K562 (cell line): ENCODE measurements at regions not wholly inside any gene's neighbourhood (a gene's known extent, or its start where the extent isn't known, plus 50 kb on each side); places are given as distances from the start of the nearest gene placed in this dataset.

Source experiments
- ATAC-seq: fragments of 200-7000 bp; cut with Tn5 transposase; 3 replicates; pipeline ENCODE4 v1.9.1; 2020; ENCODE audit warnings: moderate library complexity
- BruUV-seq: library from RNA; stranded (reverse); fragments of 400-500 nt; replicated peaks from 2 replicates; lab custom pipeline; 2021; lab: Mats Ljungman, UMichigan
- CTCF ChIA-PET: fragments of 300-600 bp; formaldehyde crosslinking; extraction: SDS; loops from one replicate; lab custom pipeline; 2021; ENCODE audit warnings: low intra/inter-chr PET ratio; lab: Yijun Ruan, JAX
- POLR2A ChIA-PET: fragments of 300-600, 350-650 bp; sonication (Branson Sonifier 250); formaldehyde crosslinking; extraction: SDS; loops from one replicate; lab custom pipeline; 2021; ENCODE audit warnings: antibody characterized with exemption, inconsistent platforms; lab: Yijun Ruan, JAX
- DNase-seq, 4 experiments: peaks; one replicate each; pipeline versions ENCODE4 v3.0.0 to v3.0.0-alpha.2; 2011 to 2018; ENCODE audit warnings: low spot score in 3 of 4, mixed read lengths in 3 of 4; ENCODE audit errors: extremely low read depth in 1 of 4
- FAIRE-seq: peaks from 2 replicates; lab custom pipeline; 2011; peaks lifted over from hg19 to GRCh38; lab: Jason Lieb, UNC
- H2AFZ ChIP-seq: 2 replicates; pipeline ENCODE4 v1.6.0; 2011; ENCODE audit warnings: low read depth, low read length, control low read depth, inconsistent platforms
- H3K27ac ChIP-seq: fragments of 200-600 bp; 3 replicates; pipeline ENCODE4 v1.8.0; 2011; ENCODE audit warnings: low read depth, mild to moderate bottlenecking, control low read depth, inconsistent platforms, low read length, moderate library complexity, mixed read lengths; ENCODE audit errors: extremely low read depth
- H3K27me3 ChIP-seq, 2 experiments: fragments of 300-600 bp in 1 of 2; 2 replicates in 1 of 2; 3 replicates in 1 of 2; pipeline versions ENCODE4 v1.6.0 to v1.8.0; 2011; ENCODE audit warnings: inconsistent platforms in 2 of 2, low read length in 2 of 2, mild to moderate bottlenecking in 1 of 2, mixed read lengths in 1 of 2, moderate library complexity in 1 of 2; ENCODE audit not compliant: control insufficient read depth in 2 of 2, insufficient read depth in 2 of 2
- H3K36me3 ChIP-seq: fragments of 300-600 bp; 3 replicates; pipeline ENCODE4 v1.8.0; 2011; ENCODE audit warnings: mild to moderate bottlenecking, low read length, inconsistent platforms; ENCODE audit not compliant: control insufficient read depth, insufficient read depth
- H3K4me1 ChIP-seq, 2 experiments: fragments of 200-600 bp in 1 of 2; replicated peaks in 1 of 2; 2 replicates in 1 of 2; 3 replicates in 1 of 2; pipeline versions ENCODE4 v1.5.1 to v1.8.0; 2011; ENCODE audit warnings: inconsistent platforms in 2 of 2, low read length in 2 of 2, mild to moderate bottlenecking in 1 of 2, mixed read lengths in 1 of 2, moderate library complexity in 1 of 2; ENCODE audit not compliant: control insufficient read depth in 2 of 2, insufficient read depth in 2 of 2
- H3K4me2 ChIP-seq: 2 replicates; pipeline ENCODE4 v1.6.1; 2011; ENCODE audit warnings: low read length, control low read depth, inconsistent platforms, mixed read lengths; ENCODE audit not compliant: insufficient read depth
- H3K4me3 ChIP-seq: fragments of 200-600 bp; sonication (generic), shearing (Covaris generic); 2 replicates; pipeline ENCODE4 v1.5.1; 2016; ENCODE audit warnings: control low read depth, inconsistent platforms
- H3K79me2 ChIP-seq: fragments of 200-600 bp; 3 replicates; pipeline ENCODE4 v1.8.0; 2011; ENCODE audit warnings: low read length, inconsistent platforms; ENCODE audit not compliant: control insufficient read depth, insufficient read depth
- H3K9ac ChIP-seq, 2 experiments: 2 replicates each; pipeline versions ENCODE4 v1.6.0 to v1.6.1; 2011; ENCODE audit warnings: low read depth in 2 of 2, low read length in 2 of 2, control low read depth in 1 of 2, inconsistent platforms in 1 of 2, mild to moderate bottlenecking in 1 of 2, mixed read lengths in 1 of 2; ENCODE audit not compliant: insufficient read depth in 1 of 2
- H3K9me1 ChIP-seq: one replicate; pipeline ENCODE4 v1.6.0; 2011; ENCODE audit warnings: inconsistent platforms, mild to moderate bottlenecking, low read length, moderate library complexity; ENCODE audit not compliant: control insufficient read depth, insufficient read depth
- H3K9me3 ChIP-seq: replicated peaks from 2 replicates; pipeline ENCODE4 v1.5.1; 2011; ENCODE audit warnings: low read depth, low read length, inconsistent platforms; ENCODE audit not compliant: control insufficient read depth, insufficient read depth
- H4K20me1 ChIP-seq: replicated peaks from 2 replicates; pipeline ENCODE4 v1.6.1; 2011; ENCODE audit warnings: low read length, inconsistent platforms, mixed read lengths; ENCODE audit not compliant: control insufficient read depth, insufficient read depth
- BDP1 ChIP-seq: IDR thresholded peaks from 3 replicates; pipeline ENCODE4 v1.6.1; 2011; ENCODE audit not compliant: insufficient read length, insufficient read depth
- FOXP1 ChIP-seq: sonication (generic); formaldehyde crosslinking; IDR thresholded peaks from 2 replicates; pipeline ENCODE4 v1.8.0; 2022; ENCODE audit warnings: mild to moderate bottlenecking, missing genetic modification reagents
- GTF2B ChIP-seq: IDR thresholded peaks from 2 replicates; pipeline ENCODE4 v1.6.1; 2011; ENCODE audit not compliant: insufficient read length; ENCODE audit errors: extremely low read depth
- GTF2E2 ChIP-seq: fragments of 200-800 bp; sonication (Bioruptor generic); IDR thresholded peaks from 2 replicates; pipeline ENCODE4 v1.6.1; 2016; ENCODE audit warnings: missing genetic modification characterization, missing compliant biosample characterization
- KDM1A ChIP-seq, 2 experiments: fragments of 450-650 bp; IDR thresholded peaks; 2 replicates each; pipeline ENCODE4 v1.6.1; 2016; ENCODE audit warnings: mild to moderate bottlenecking in 2 of 2
- MXI1 ChIP-seq: IDR thresholded peaks from 2 replicates; pipeline ENCODE4 v1.6.1; 2011; ENCODE audit warnings: low read depth, mild to moderate bottlenecking, improper control_type of control experiment, low read length
- PHB2 ChIP-seq: fragments of 450-650 bp; IDR thresholded peaks from 2 replicates; pipeline ENCODE4 v1.6.1; 2017; ENCODE audit warnings: low read depth
- PURB ChIP-seq: sonication (generic); formaldehyde crosslinking; IDR thresholded peaks from 2 replicates; pipeline ENCODE4 v1.9.0; 2021; ENCODE audit warnings: low read depth, mild to moderate bottlenecking, missing genetic modification reagents
- TCF3 ChIP-seq: sonication (generic); formaldehyde crosslinking; IDR thresholded peaks from 2 replicates; pipeline ENCODE4 v1.4.0; 2020; ENCODE audit warnings: mild to moderate bottlenecking, missing genetic modification reagents
- WGBS: fragments of 100-300 bp; shearing (Covaris generic); methylation state at CpG from one replicate; pipeline ENCODE4 v1.1.6; 2016; ENCODE audit warnings: low coverage, mixed read lengths; ENCODE audit not compliant: insufficient coverage; ENCODE audit errors: missing lambda C conversion rate; 5-methylcytosine and 5-hydroxymethylcytosine counted together
- in situ Hi-C: fragments of 300-500 bp; cut with MboI; formaldehyde crosslinking; loops from 4 replicates; pipeline ENCODE4 v1.15.0; 2018; ENCODE audit warnings: inconsistent platforms, mixed read lengths
- intact Hi-C: fragments of 100-400 bp; cut with micrococcal nuclease; formaldehyde crosslinking; loops from 2 replicates; pipeline ENCODE4 v1.14.2; 2022
- TF ChIP-seq, protein P1 (sequence below): sonication (generic); formaldehyde crosslinking; IDR thresholded peaks from 2 replicates; pipeline ENCODE4 v1.8.1; 2023; ENCODE audit warnings: missing genetic modification reagents, mild to moderate bottlenecking, borderline replicate concordance
- TF ChIP-seq, protein P2 (sequence below): sonication (generic); formaldehyde crosslinking; IDR thresholded peaks from 2 replicates; pipeline ENCODE4 v1.8.1; 2022; ENCODE audit warnings: missing genetic modification reagents
- TF ChIP-seq, protein P3 (sequence below): fragments of 250-450 bp; sonication (Bioruptor Pico); IDR thresholded peaks from 2 replicates; pipeline ENCODE4 v1.5.0; 2021
- TF ChIP-seq, protein P4 (sequence below), 2 experiments: fragments of 200-800 bp in 1 of 2; sonication (Bioruptor generic) in 1 of 2; sonication (generic) in 1 of 2; formaldehyde crosslinking in 1 of 2; IDR thresholded peaks in 1 of 2; conservative IDR thresholded peaks in 1 of 2; 2 replicates each; pipeline versions ENCODE4 v1.5.0 to v1.6.1; 2016 to 2020; ENCODE audit warnings: missing compliant biosample characterization in 1 of 2, missing genetic modification characterization in 1 of 2, missing genetic modification reagents in 1 of 2

DNA sequence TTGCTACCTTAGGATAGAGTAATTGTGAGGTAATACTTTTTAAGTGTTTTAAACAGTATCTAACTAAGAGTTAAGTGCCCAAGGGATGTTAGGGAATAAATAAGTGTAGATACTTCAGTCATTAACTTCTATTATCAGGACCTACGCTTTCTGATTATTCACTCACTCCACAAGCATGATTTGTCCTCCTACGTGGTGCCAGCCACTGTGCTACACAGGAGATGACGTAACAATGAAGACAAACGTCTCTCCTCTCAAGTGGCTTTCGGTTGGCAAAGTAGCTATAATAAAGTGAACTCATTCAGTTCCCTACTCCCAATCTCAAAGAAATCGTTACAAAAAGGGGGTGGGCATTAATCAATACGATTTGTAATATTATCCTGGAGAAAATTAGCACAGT is 100.9 kb upstream of the SETBP1 start (continued):
- TF ChIP-seq, protein P1, sequence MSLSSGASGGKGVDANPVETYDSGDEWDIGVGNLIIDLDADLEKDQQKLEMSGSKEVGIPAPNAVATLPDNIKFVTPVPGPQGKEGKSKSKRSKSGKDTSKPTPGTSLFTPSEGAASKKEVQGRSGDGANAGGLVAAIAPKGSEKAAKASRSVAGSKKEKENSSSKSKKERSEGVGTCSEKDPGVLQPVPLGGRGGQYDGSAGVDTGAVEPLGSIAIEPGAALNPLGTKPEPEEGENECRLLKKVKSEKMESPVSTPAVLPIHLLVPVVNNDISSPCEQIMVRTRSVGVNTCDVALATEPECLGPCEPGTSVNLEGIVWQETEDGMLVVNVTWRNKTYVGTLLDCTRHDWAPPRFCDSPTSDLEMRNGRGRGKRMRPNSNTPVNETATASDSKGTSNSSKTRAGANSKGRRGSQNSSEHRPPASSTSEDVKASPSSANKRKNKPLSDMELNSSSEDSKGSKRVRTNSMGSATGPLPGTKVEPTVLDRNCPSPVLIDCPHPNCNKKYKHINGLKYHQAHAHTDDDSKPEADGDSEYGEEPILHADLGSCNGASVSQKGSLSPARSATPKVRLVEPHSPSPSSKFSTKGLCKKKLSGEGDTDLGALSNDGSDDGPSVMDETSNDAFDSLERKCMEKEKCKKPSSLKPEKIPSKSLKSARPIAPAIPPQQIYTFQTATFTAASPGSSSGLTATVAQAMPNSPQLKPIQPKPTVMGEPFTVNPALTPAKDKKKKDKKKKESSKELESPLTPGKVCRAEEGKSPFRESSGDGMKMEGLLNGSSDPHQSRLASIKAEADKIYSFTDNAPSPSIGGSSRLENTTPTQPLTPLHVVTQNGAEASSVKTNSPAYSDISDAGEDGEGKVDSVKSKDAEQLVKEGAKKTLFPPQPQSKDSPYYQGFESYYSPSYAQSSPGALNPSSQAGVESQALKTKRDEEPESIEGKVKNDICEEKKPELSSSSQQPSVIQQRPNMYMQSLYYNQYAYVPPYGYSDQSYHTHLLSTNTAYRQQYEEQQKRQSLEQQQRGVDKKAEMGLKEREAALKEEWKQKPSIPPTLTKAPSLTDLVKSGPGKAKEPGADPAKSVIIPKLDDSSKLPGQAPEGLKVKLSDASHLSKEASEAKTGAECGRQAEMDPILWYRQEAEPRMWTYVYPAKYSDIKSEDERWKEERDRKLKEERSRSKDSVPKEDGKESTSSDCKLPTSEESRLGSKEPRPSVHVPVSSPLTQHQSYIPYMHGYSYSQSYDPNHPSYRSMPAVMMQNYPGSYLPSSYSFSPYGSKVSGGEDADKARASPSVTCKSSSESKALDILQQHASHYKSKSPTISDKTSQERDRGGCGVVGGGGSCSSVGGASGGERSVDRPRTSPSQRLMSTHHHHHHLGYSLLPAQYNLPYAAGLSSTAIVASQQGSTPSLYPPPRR (CRISPR knock-in tag) = no peak
- no peak for TF ChIP-seq BDP1
- TF ChIP-seq, protein P2, sequence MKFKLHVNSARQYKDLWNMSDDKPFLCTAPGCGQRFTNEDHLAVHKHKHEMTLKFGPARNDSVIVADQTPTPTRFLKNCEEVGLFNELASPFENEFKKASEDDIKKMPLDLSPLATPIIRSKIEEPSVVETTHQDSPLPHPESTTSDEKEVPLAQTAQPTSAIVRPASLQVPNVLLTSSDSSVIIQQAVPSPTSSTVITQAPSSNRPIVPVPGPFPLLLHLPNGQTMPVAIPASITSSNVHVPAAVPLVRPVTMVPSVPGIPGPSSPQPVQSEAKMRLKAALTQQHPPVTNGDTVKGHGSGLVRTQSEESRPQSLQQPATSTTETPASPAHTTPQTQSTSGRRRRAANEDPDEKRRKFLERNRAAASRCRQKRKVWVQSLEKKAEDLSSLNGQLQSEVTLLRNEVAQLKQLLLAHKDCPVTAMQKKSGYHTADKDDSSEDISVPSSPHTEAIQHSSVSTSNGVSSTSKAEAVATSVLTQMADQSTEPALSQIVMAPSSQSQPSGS (CRISPR knock-in tag) = no peak
- TF ChIP-seq, all 486 proteins: peak for 0

DNA sequence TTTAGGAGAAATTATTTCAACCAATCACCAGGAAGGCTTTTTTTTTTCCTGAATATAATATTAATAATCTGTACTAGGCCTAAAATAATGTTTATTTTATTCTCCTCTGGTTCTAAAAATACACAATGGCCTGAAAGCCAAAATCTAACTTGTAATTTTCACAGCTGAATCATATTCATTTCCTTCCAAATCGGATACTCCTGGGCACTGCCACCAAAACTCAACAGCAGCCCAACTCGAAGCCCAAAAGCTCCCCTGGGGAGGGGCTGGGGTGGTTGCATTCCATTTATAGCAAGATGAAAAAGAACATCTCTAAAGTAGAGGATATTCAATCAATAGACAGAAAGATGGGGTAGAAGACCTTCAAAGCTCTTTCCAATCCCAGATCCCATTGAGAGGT is 100.5 kb upstream of the SETBP1 start:
- no peak for ATAC-seq
- no TSS peak for BruUV-seq
- Histone ChIP-seq H3K36me3 (no peaks in the 10 kb centered on the region), H3K79me2 (no peaks in the 10 kb centered on the region), H3K4me1 (no peaks in the 10 kb centered on the region), H3K27ac (no peak overlapping the region), H2AFZ (no peak overlapping the region), H3K9me1 (no peaks in the 10 kb centered on the region), H3K9ac (no peak overlapping the region), H3K9me3 (no peaks in the 10 kb centered on the region), H3K27me3 (no peaks in the 10 kb centered on the region), H3K4me3 (no peak overlapping the region), H3K4me2 (no peak overlapping the region), H4K20me1 (no peaks in the 10 kb centered on the region)
- in situ Hi-C loops = no loop called here
- 23% methylated on average over 2 of the region's 2 CpGs for WGBS
- no peak for DNase-seq
- FAIRE-seq = no peak
- intact Hi-C loops = no loop called here
- POLR2A ChIA-PET = no interaction called here
- CTCF ChIA-PET = no interaction called here
- TF ChIP-seq PHB2 (no peak), TCF3 (no peak), KDM1A (IDR thresholded peaks at IDR 0.05) (no peak), GTF2B (no peak), GTF2E2 (no peak), FOXP1 (no peak), MXI1 (no peak), PURB (CRISPR knock-in tag) (no peak)
- TF ChIP-seq, protein P3, sequence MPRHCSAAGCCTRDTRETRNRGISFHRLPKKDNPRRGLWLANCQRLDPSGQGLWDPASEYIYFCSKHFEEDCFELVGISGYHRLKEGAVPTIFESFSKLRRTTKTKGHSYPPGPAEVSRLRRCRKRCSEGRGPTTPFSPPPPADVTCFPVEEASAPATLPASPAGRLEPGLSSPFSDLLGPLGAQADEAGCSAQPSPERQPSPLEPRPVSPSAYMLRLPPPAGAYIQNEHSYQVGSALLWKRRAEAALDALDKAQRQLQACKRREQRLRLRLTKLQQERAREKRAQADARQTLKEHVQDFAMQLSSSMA (CRISPR knock-in tag) = no peak
- TF ChIP-seq, protein P4, sequence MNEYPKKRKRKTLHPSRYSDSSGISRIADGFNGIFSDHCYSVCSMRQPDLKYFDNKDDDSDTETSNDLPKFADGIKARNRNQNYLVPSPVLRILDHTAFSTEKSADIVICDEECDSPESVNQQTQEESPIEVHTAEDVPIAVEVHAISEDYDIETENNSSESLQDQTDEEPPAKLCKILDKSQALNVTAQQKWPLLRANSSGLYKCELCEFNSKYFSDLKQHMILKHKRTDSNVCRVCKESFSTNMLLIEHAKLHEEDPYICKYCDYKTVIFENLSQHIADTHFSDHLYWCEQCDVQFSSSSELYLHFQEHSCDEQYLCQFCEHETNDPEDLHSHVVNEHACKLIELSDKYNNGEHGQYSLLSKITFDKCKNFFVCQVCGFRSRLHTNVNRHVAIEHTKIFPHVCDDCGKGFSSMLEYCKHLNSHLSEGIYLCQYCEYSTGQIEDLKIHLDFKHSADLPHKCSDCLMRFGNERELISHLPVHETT (CRISPR knock-in tag; conservative IDR thresholded peaks at IDR 0.05 in 1 of 2, IDR thresholded peaks at IDR 0.05 in 1 of 2) = no peak
